Adrenal gland (tissue), 5 donors: ENCODE measurements at regions not wholly inside any gene's neighbourhood (a gene's known extent, or its start where the extent isn't known, plus 50 kb on each side); places are given as distances from the start of the nearest gene placed in this dataset.

Source experiments
- POLR2A ChIP-seq, 2 donors: fragments of 450-650 bp; IDR thresholded peaks; one replicate each; pipeline ENCODE4 v1.6.1; 2017; ENCODE audit warnings: antibody characterized with exemption in 2 of 2, mild to moderate bottlenecking in 2 of 2, moderate library complexity in 1 of 2
- TF ChIP-seq, protein P1 (sequence below), 6 experiments: fragments of 450-650 bp in 4 of 6; fragments of 200-600 bp in 2 of 6; sonication (generic) in 1 of 6; IDR thresholded peaks; 1 replicate in 5 of 6; 2 replicates in 1 of 6; pipeline versions ENCODE4 v1.5.1 to v1.8.0; 2016 to 2021; ENCODE audit warnings: antibody characterized with exemption in 6 of 6, mild to moderate bottlenecking in 2 of 6, moderate library complexity in 1 of 6
- donor health status: DM: no; HTN: no; CAD: no.

DNA sequence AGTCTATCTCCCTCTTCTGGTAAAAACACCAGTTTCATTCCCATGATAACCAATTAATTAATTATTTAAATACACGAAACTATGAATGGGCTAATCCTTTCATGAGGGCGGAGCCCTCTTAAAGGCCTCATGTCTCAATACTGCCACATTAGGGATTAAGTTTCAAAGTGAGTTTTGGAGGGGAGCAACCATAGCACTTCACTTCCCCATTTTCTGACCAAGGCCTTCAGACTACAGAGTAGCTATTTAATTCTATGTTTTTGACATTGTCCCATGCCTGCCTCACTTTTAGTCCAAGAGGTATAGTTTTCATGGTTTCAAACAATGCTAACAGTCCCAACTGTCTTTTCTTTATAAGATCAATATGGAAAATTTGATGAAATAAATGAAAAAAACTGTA is 618.6 kb downstream of the ZWINT start:
- TF ChIP-seq, protein P1, sequence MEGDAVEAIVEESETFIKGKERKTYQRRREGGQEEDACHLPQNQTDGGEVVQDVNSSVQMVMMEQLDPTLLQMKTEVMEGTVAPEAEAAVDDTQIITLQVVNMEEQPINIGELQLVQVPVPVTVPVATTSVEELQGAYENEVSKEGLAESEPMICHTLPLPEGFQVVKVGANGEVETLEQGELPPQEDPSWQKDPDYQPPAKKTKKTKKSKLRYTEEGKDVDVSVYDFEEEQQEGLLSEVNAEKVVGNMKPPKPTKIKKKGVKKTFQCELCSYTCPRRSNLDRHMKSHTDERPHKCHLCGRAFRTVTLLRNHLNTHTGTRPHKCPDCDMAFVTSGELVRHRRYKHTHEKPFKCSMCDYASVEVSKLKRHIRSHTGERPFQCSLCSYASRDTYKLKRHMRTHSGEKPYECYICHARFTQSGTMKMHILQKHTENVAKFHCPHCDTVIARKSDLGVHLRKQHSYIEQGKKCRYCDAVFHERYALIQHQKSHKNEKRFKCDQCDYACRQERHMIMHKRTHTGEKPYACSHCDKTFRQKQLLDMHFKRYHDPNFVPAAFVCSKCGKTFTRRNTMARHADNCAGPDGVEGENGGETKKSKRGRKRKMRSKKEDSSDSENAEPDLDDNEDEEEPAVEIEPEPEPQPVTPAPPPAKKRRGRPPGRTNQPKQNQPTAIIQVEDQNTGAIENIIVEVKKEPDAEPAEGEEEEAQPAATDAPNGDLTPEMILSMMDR (IDR thresholded peaks at IDR 0.05) = no peak
- no peak for TF ChIP-seq POLR2A (IDR thresholded peaks at IDR 0.05)
